ENCODE measurements at regions not wholly inside any gene's neighbourhood (a gene's known extent, or its start where the extent isn't known, plus 50 kb on each side); places are given as distances from the start of the nearest gene placed in this dataset.

- in situ Hi-C loops (cut with HindIII; ENCODE audit: low pct_unique_long_range_greater_than_20kb, low sequenced_read_pairs), result no loop called here
- ATAC-seq (no peak), DNase-seq (ENCODE audit: low read depth, low spot score) (no peak)
- TF ChIP-seq, protein P1, sequence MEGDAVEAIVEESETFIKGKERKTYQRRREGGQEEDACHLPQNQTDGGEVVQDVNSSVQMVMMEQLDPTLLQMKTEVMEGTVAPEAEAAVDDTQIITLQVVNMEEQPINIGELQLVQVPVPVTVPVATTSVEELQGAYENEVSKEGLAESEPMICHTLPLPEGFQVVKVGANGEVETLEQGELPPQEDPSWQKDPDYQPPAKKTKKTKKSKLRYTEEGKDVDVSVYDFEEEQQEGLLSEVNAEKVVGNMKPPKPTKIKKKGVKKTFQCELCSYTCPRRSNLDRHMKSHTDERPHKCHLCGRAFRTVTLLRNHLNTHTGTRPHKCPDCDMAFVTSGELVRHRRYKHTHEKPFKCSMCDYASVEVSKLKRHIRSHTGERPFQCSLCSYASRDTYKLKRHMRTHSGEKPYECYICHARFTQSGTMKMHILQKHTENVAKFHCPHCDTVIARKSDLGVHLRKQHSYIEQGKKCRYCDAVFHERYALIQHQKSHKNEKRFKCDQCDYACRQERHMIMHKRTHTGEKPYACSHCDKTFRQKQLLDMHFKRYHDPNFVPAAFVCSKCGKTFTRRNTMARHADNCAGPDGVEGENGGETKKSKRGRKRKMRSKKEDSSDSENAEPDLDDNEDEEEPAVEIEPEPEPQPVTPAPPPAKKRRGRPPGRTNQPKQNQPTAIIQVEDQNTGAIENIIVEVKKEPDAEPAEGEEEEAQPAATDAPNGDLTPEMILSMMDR (IDR thresholded peaks at IDR 0.05), result no peak
- TF ChIP-seq TCF7L2 (IDR thresholded peaks at IDR 0.05; ENCODE audit: low read depth, low read length) (no peak), SIN3A (IDR thresholded peaks at IDR 0.05; ENCODE audit: borderline replicate concordance, insufficient read depth, low read depth, low read length) (no peak), REST (IDR thresholded peaks at IDR 0.05; ENCODE audit: insufficient read depth in 1 of 2, low read depth in 2 of 2, low read length in 1 of 2) (no peak), POLR2AphosphoS5 (IDR thresholded peaks at IDR 0.05; ENCODE audit: low read depth, low read length) (no peak)
- ChIA-PET POLR2A (no interaction called here), CTCF (no interaction called here)
- H3K27ac ChIP-seq (ENCODE audit: low read length), result no peak overlapping the region
- H3K4me1 ChIP-seq (ENCODE audit: control insufficient read depth, insufficient read depth, low read length), result no peaks in the 10 kb centered on the region
- no TSS peak for BruUV-seq (replicated peaks)
- H3K36me3 ChIP-seq (ENCODE audit: control insufficient read depth, insufficient read depth, low read length), result no peaks in the 10 kb centered on the region
- H3K9me3 ChIP-seq (ENCODE audit: control insufficient read depth, insufficient read depth, low read depth, low read length), result no peaks in the 10 kb centered on the region
- H3K4me3 ChIP-seq (ENCODE audit: low read depth in 2 of 2, low read length in 2 of 2), result no peak overlapping the region
- H3K27me3 ChIP-seq (ENCODE audit: control insufficient read depth, insufficient read depth, low read length), result no peaks in the 10 kb centered on the region
- intact Hi-C loops (cut with micrococcal nuclease; ENCODE audit: unreplicated experiment), result no loop called here
Observed at GRCh38 chr10:44199991-44200655, 184.8 kb downstream of the CXCL12 start.

- CTCF ChIA-PET, result no interaction called here
- Histone ChIP-seq H3K27me3 (ENCODE audit: control insufficient read depth, insufficient read depth, low read length) (no peaks in the 10 kb centered on the region), H3K9me3 (ENCODE audit: control insufficient read depth, insufficient read depth, low read depth, low read length) (no peaks in the 10 kb centered on the region), H3K27ac (ENCODE audit: low read length) (no peak overlapping the region), H3K4me3 (ENCODE audit: low read depth in 2 of 2, low read length in 2 of 2) (no peak overlapping the region), H3K4me1 (ENCODE audit: control insufficient read depth, insufficient read depth, low read length) (no peaks in the 10 kb centered on the region), H3K36me3 (ENCODE audit: control insufficient read depth, insufficient read depth, low read length) (no peaks in the 10 kb centered on the region)
- no peak for TF ChIP-seq SIN3A (IDR thresholded peaks at IDR 0.05; ENCODE audit: borderline replicate concordance, insufficient read depth, low read depth, low read length)
- no peak for TF ChIP-seq TCF7L2 (IDR thresholded peaks at IDR 0.05; ENCODE audit: low read depth, low read length)
- TF ChIP-seq POLR2AphosphoS5 (IDR thresholded peaks at IDR 0.05; ENCODE audit: low read depth, low read length), result no peak
- TF ChIP-seq, protein P1 (IDR thresholded peaks at IDR 0.05), result no peak
- no peak for TF ChIP-seq REST (IDR thresholded peaks at IDR 0.05; ENCODE audit: insufficient read depth in 1 of 2, low read depth in 2 of 2, low read length in 1 of 2)
- intact Hi-C loops (cut with micrococcal nuclease; ENCODE audit: unreplicated experiment) (no loop called here), in situ Hi-C loops (cut with HindIII; ENCODE audit: low pct_unique_long_range_greater_than_20kb, low sequenced_read_pairs) (no loop called here)
- BruUV-seq (replicated peaks), result no TSS peak
- no peak for DNase-seq (ENCODE audit: low read depth, low spot score)
- POLR2A ChIA-PET, result no interaction called here
- no peak for ATAC-seq
Observed at GRCh38 chr10:44199267-44199666, 185.6 kb downstream of the CXCL12 start.
